HCT116 (cell line): ENCODE measurements at regions not wholly inside any gene's neighbourhood (a gene's known extent, or its start where the extent isn't known, plus 50 kb on each side); places are given as distances from the start of the nearest gene placed in this dataset.

Source experiments
- EZH2 ChIP-seq: fragments of 200-600 bp; sonication (generic); IDR thresholded peaks from 2 replicates; pipeline ENCODE4 v1.6.1; 2017; ENCODE audit warnings: antibody characterized with exemption, mixed run types
- POLR2AphosphoS5 ChIP-seq: IDR thresholded peaks from 2 replicates; pipeline ENCODE4 v1.6.1; 2011; ENCODE audit warnings: mild to moderate bottlenecking, low read depth, low read length, moderate library complexity
- SP1 ChIP-seq: IDR thresholded peaks from 2 replicates; pipeline ENCODE4 v1.6.1; 2012; ENCODE audit warnings: low read depth
- TF ChIP-seq, protein P1 (sequence below), 3 experiments: fragments of 200-600 bp in 1 of 3; sonication (generic) in 1 of 3; IDR thresholded peaks in 2 of 3; conservative IDR thresholded peaks in 1 of 3; 2 replicates each; pipeline ENCODE4 v1.5.1; 2012 to 2017; ENCODE audit warnings: low read depth in 2 of 3, low read length in 2 of 3, antibody characterized with exemption in 1 of 3, borderline replicate concordance in 1 of 3, control low read depth in 1 of 3, mild to moderate bottlenecking in 1 of 3, mixed read lengths in 1 of 3, mixed run types in 1 of 3, moderate library complexity in 1 of 3; ENCODE audit not compliant: insufficient read depth in 1 of 3
- TF ChIP-seq, protein P2 (sequence below): IDR thresholded peaks from 2 replicates; pipeline ENCODE4 v1.6.1; 2012; ENCODE audit warnings: low read depth

DNA sequence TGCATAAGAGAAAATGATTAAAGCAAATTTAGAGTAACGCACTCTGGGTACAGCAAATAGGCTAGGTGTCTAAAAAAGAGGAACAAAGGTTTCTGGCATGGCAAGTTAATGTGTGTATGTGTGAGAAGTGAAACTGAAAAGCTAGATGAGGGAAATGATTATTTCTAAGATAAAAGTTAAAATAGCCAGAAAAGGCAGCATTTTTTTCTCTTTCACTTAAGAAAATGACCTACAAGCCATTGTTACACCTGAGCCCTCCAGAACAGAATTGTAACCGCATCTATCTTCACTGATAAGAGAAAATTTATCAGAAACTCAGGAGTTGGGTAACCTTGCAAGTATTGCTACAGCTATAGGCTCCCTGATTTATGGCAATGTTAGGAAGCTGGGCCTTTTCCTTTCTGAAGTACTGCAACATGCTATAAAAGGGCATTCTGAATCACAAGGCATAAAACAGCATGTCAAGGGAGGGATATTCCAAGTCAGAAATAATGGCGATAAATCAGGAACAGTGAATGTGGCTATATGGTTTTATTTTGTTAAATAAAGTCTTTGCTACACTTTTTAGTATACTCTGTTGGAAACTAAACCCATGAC lies 395.3 kb downstream of the TBC1D32 start:
- TF ChIP-seq POLR2AphosphoS5 (no peak), SP1 (no peak), EZH2 (no peak)
- TF ChIP-seq, protein P1, sequence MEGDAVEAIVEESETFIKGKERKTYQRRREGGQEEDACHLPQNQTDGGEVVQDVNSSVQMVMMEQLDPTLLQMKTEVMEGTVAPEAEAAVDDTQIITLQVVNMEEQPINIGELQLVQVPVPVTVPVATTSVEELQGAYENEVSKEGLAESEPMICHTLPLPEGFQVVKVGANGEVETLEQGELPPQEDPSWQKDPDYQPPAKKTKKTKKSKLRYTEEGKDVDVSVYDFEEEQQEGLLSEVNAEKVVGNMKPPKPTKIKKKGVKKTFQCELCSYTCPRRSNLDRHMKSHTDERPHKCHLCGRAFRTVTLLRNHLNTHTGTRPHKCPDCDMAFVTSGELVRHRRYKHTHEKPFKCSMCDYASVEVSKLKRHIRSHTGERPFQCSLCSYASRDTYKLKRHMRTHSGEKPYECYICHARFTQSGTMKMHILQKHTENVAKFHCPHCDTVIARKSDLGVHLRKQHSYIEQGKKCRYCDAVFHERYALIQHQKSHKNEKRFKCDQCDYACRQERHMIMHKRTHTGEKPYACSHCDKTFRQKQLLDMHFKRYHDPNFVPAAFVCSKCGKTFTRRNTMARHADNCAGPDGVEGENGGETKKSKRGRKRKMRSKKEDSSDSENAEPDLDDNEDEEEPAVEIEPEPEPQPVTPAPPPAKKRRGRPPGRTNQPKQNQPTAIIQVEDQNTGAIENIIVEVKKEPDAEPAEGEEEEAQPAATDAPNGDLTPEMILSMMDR (IDR thresholded peaks at IDR 0.05 in 2 of 3, conservative IDR thresholded peaks at IDR 0.05 in 1 of 3; ENCODE audit: borderline replicate concordance in 1 of 3, insufficient read depth in 1 of 3, low read depth in 2 of 3, low read length in 2 of 3) = no peak
- TF ChIP-seq, protein P2, sequence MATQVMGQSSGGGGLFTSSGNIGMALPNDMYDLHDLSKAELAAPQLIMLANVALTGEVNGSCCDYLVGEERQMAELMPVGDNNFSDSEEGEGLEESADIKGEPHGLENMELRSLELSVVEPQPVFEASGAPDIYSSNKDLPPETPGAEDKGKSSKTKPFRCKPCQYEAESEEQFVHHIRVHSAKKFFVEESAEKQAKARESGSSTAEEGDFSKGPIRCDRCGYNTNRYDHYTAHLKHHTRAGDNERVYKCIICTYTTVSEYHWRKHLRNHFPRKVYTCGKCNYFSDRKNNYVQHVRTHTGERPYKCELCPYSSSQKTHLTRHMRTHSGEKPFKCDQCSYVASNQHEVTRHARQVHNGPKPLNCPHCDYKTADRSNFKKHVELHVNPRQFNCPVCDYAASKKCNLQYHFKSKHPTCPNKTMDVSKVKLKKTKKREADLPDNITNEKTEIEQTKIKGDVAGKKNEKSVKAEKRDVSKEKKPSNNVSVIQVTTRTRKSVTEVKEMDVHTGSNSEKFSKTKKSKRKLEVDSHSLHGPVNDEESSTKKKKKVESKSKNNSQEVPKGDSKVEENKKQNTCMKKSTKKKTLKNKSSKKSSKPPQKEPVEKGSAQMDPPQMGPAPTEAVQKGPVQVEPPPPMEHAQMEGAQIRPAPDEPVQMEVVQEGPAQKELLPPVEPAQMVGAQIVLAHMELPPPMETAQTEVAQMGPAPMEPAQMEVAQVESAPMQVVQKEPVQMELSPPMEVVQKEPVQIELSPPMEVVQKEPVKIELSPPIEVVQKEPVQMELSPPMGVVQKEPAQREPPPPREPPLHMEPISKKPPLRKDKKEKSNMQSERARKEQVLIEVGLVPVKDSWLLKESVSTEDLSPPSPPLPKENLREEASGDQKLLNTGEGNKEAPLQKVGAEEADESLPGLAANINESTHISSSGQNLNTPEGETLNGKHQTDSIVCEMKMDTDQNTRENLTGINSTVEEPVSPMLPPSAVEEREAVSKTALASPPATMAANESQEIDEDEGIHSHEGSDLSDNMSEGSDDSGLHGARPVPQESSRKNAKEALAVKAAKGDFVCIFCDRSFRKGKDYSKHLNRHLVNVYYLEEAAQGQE = no peak
